Fibroblast of the aortic adventitia (primary cell): ENCODE measurements at regions not wholly inside any gene's neighbourhood (a gene's known extent, or its start where the extent isn't known, plus 50 kb on each side); places are given as distances from the start of the nearest gene placed in this dataset.

Experiments used
- DNase-seq: peaks from one replicate; pipeline ENCODE4 v3.0.0-alpha.2; 2010; ENCODE audit warnings: low read depth
- H3K4me3 ChIP-seq: 2 replicates; pipeline ENCODE4 v1.5.1; 2011; ENCODE audit warnings: low read depth, mild to moderate bottlenecking, control low read depth, low read length, moderate library complexity
- CTCF ChIP-seq: IDR thresholded peaks from 2 replicates; pipeline ENCODE4 v1.5.1; 2011; ENCODE audit warnings: mild to moderate bottlenecking, low read length, control low read depth, inconsistent platforms; ENCODE audit not compliant: insufficient read depth

GRCh38 chr12:91400271-91400670, 217.7 kb upstream of the DCN start:
- DNase-seq = no peak
- H3K4me3 ChIP-seq = no peak overlapping the region
- TF ChIP-seq CTCF = no peak

GRCh38 chr12:91397866-91398532, 215.4 kb upstream of the DCN start:
- no peak overlapping the region for H3K4me3 ChIP-seq
- no peak for DNase-seq
- no peak for TF ChIP-seq CTCF

GRCh38 chr12:91396293-91396692, 213.7 kb upstream of the DCN start:
- no peak for DNase-seq
- H3K4me3 ChIP-seq = no peak overlapping the region
- TF ChIP-seq CTCF = no peak

- no peak overlapping the region for H3K4me3 ChIP-seq
- DNase-seq = no peak
- TF ChIP-seq CTCF = no peak
Measured at GRCh38 chr12:91395628-91396135, 213.1 kb upstream of the DCN start.

- no peak for TF ChIP-seq CTCF
- no peak overlapping the region for H3K4me3 ChIP-seq
- no peak for DNase-seq
Measured at GRCh38 chr12:91394903-91395302, 212.3 kb upstream of the DCN start.

- H3K4me3 ChIP-seq = no peak overlapping the region
- no peak for DNase-seq
- no peak for TF ChIP-seq CTCF
Measured at GRCh38 chr12:91388573-91388972, 206.0 kb upstream of the DCN start.
